ENCODE measurements at regions not wholly inside any gene's neighbourhood (a gene's known extent, or its start where the extent isn't known, plus 50 kb on each side); places are given as distances from the start of the nearest gene placed in this dataset.

- Mint-ChIP-seq H3K27ac (no peak overlapping the region), H3K27me3 (no peaks in the 10 kb centered on the region), H3K36me3 (no peaks in the 10 kb centered on the region), H3K4me1 (ENCODE audit: low read depth in 2 of 2) (no peaks in the 10 kb centered on the region), H3K9me3 (peaks cover 5% of the 10 kb centered on the region), H3K4me3 (no peak overlapping the region)
- DNase-seq (ENCODE audit: low spot score) (no peak), ATAC-seq (no peak)
These were observed 530.7 kb upstream of the SLITRK1 start for GRCh38 chr13:84413016-84413415.

GRCh38 chr13:84405286-84405685, 523.0 kb upstream of the SLITRK1 start:
- H3K27me3 Mint-ChIP-seq, result no peaks in the 10 kb centered on the region
- peaks cover 8% of the 10 kb centered on the region for H3K9me3 Mint-ChIP-seq
- DNase-seq (ENCODE audit: low spot score), result no peak
- ATAC-seq, result no peak
- H3K4me1 Mint-ChIP-seq (ENCODE audit: low read depth in 2 of 2), result no peaks in the 10 kb centered on the region
- H3K27ac Mint-ChIP-seq, result no peak overlapping the region
- peaks cover 4% of the 10 kb centered on the region for H3K36me3 Mint-ChIP-seq
- no peak overlapping the region for H3K4me3 Mint-ChIP-seq

- H3K27me3 Mint-ChIP-seq, result no peaks in the 10 kb centered on the region
- H3K36me3 Mint-ChIP-seq, result no peaks in the 10 kb centered on the region
- no peak for DNase-seq (ENCODE audit: low spot score)
- peaks cover 6% of the 10 kb centered on the region for H3K9me3 Mint-ChIP-seq
- no peak overlapping the region for H3K4me3 Mint-ChIP-seq
- no peak overlapping the region for H3K27ac Mint-ChIP-seq
- ATAC-seq, result no peak
- no peaks in the 10 kb centered on the region for H3K4me1 Mint-ChIP-seq (ENCODE audit: low read depth in 2 of 2)
These were observed 518.4 kb upstream of the SLITRK1 start for GRCh38 chr13:84400706-84401105.

- DNase-seq (ENCODE audit: low spot score) (no peak), ATAC-seq (no peak)
- peaks cover 18% of the 10 kb centered on the region for H3K9me3 Mint-ChIP-seq
- H3K27ac Mint-ChIP-seq, result no peak overlapping the region
- H3K27me3 Mint-ChIP-seq, result no peaks in the 10 kb centered on the region
- no peak overlapping the region for H3K4me3 Mint-ChIP-seq
- peaks cover 5% of the 10 kb centered on the region for H3K36me3 Mint-ChIP-seq
- H3K4me1 Mint-ChIP-seq (ENCODE audit: low read depth in 2 of 2), result no peaks in the 10 kb centered on the region
These were observed 517.2 kb upstream of the SLITRK1 start for GRCh38 chr13:84399320-84400085.

- Mint-ChIP-seq H3K4me1 (ENCODE audit: low read depth in 2 of 2) (no peaks in the 10 kb centered on the region), H3K36me3 (peaks cover 5% of the 10 kb centered on the region), H3K4me3 (no peak overlapping the region), H3K27me3 (no peaks in the 10 kb centered on the region), H3K9me3 (peaks cover 36% of the 10 kb centered on the region), H3K27ac (no peak overlapping the region)
- ATAC-seq (no peak), DNase-seq (ENCODE audit: low spot score) (no peak)
These were observed 511.8 kb upstream of the SLITRK1 start for GRCh38 chr13:84393981-84394625.

GRCh38 chr13:84380866-84381265, 498.6 kb upstream of the SLITRK1 start:
- H3K4me3 Mint-ChIP-seq, result no peak overlapping the region
- no peak overlapping the region for H3K27ac Mint-ChIP-seq
- DNase-seq (ENCODE audit: low spot score) (no peak), ATAC-seq (no peak)
- H3K36me3 Mint-ChIP-seq, result no peaks in the 10 kb centered on the region
- peaks cover 15% of the 10 kb centered on the region for H3K9me3 Mint-ChIP-seq
- H3K4me1 Mint-ChIP-seq (ENCODE audit: low read depth in 2 of 2), result no peaks in the 10 kb centered on the region
- no peaks in the 10 kb centered on the region for H3K27me3 Mint-ChIP-seq

- H3K4me1 Mint-ChIP-seq (ENCODE audit: low read depth in 2 of 2), result no peaks in the 10 kb centered on the region
- DNase-seq (ENCODE audit: low spot score), result no peak
- H3K27me3 Mint-ChIP-seq, result no peaks in the 10 kb centered on the region
- H3K4me3 Mint-ChIP-seq, result no peak overlapping the region
- ATAC-seq, result no peak
- no peaks in the 10 kb centered on the region for H3K36me3 Mint-ChIP-seq
- no peak overlapping the region for H3K27ac Mint-ChIP-seq
- peaks cover 10% of the 10 kb centered on the region for H3K9me3 Mint-ChIP-seq
These were observed 494.8 kb upstream of the SLITRK1 start for GRCh38 chr13:84377106-84377505.

GRCh38 chr13:84366506-84366905, 484.2 kb upstream of the SLITRK1 start:
- Mint-ChIP-seq H3K36me3 (no peaks in the 10 kb centered on the region), H3K27ac (no peak overlapping the region), H3K4me3 (no peak overlapping the region), H3K9me3 (peaks cover 6% of the 10 kb centered on the region), H3K4me1 (ENCODE audit: low read depth in 2 of 2) (no peaks in the 10 kb centered on the region), H3K27me3 (no peaks in the 10 kb centered on the region)
- DNase-seq (ENCODE audit: low spot score), result no peak
- ATAC-seq, result no peak

GRCh38 chr13:84362777-84363176, 480.5 kb upstream of the SLITRK1 start:
- Mint-ChIP-seq H3K4me1 (ENCODE audit: low read depth in 2 of 2) (no peaks in the 10 kb centered on the region), H3K27me3 (no peaks in the 10 kb centered on the region), H3K4me3 (no peak overlapping the region), H3K27ac (no peak overlapping the region), H3K9me3 (peaks cover 6% of the 10 kb centered on the region), H3K36me3 (no peaks in the 10 kb centered on the region)
- DNase-seq (ENCODE audit: low spot score) (no peak), ATAC-seq (no peak)

- H3K4me3 Mint-ChIP-seq, result no peak overlapping the region
- no peaks in the 10 kb centered on the region for H3K36me3 Mint-ChIP-seq
- ATAC-seq (no peak), DNase-seq (ENCODE audit: low spot score) (no peak)
- no peaks in the 10 kb centered on the region for H3K4me1 Mint-ChIP-seq (ENCODE audit: low read depth in 2 of 2)
- no peaks in the 10 kb centered on the region for H3K27me3 Mint-ChIP-seq
- H3K27ac Mint-ChIP-seq, result no peak overlapping the region
- no peaks in the 10 kb centered on the region for H3K9me3 Mint-ChIP-seq
These were observed 478.5 kb upstream of the SLITRK1 start for GRCh38 chr13:84360822-84361221.

GRCh38 chr13:84358601-84359000, 476.3 kb upstream of the SLITRK1 start:
- H3K36me3 Mint-ChIP-seq, result no peaks in the 10 kb centered on the region
- H3K4me1 Mint-ChIP-seq (ENCODE audit: low read depth in 2 of 2), result no peaks in the 10 kb centered on the region
- DNase-seq (ENCODE audit: low spot score) (no peak), ATAC-seq (no peak)
- no peak overlapping the region for H3K4me3 Mint-ChIP-seq
- H3K9me3 Mint-ChIP-seq, result no peaks in the 10 kb centered on the region
- H3K27ac Mint-ChIP-seq, result no peak overlapping the region
- H3K27me3 Mint-ChIP-seq, result no peaks in the 10 kb centered on the region

GRCh38 chr13:84352946-84353345, 470.7 kb upstream of the SLITRK1 start:
- H3K27me3 Mint-ChIP-seq, result no peaks in the 10 kb centered on the region
- no peaks in the 10 kb centered on the region for H3K4me1 Mint-ChIP-seq (ENCODE audit: low read depth in 2 of 2)
- DNase-seq (ENCODE audit: low spot score) (no peak), ATAC-seq (no peak)
- H3K36me3 Mint-ChIP-seq, result no peaks in the 10 kb centered on the region
- H3K4me3 Mint-ChIP-seq, result no peak overlapping the region
- H3K27ac Mint-ChIP-seq, result no peak overlapping the region
- peaks cover 8% of the 10 kb centered on the region for H3K9me3 Mint-ChIP-seq

- H3K9me3 Mint-ChIP-seq, result peaks cover 8% of the 10 kb centered on the region
- H3K36me3 Mint-ChIP-seq, result no peaks in the 10 kb centered on the region
- no peaks in the 10 kb centered on the region for H3K27me3 Mint-ChIP-seq
- DNase-seq (ENCODE audit: low spot score) (no peak), ATAC-seq (no peak)
- H3K27ac Mint-ChIP-seq, result no peak overlapping the region
- no peaks in the 10 kb centered on the region for H3K4me1 Mint-ChIP-seq (ENCODE audit: low read depth in 2 of 2)
- no peak overlapping the region for H3K4me3 Mint-ChIP-seq
These were observed 457.2 kb upstream of the SLITRK1 start for GRCh38 chr13:84339456-84339855.

- H3K4me1 Mint-ChIP-seq (ENCODE audit: low read depth in 2 of 2), result no peaks in the 10 kb centered on the region
- no peak for DNase-seq (ENCODE audit: low spot score)
- no peaks in the 10 kb centered on the region for H3K36me3 Mint-ChIP-seq
- no peaks in the 10 kb centered on the region for H3K9me3 Mint-ChIP-seq
- H3K4me3 Mint-ChIP-seq, result no peak overlapping the region
- no peaks in the 10 kb centered on the region for H3K27me3 Mint-ChIP-seq
- H3K27ac Mint-ChIP-seq, result no peak overlapping the region
- no peak for ATAC-seq
These were observed 450.1 kb upstream of the SLITRK1 start for GRCh38 chr13:84332346-84332745.

- H3K4me1 Mint-ChIP-seq (ENCODE audit: low read depth in 2 of 2), result no peaks in the 10 kb centered on the region
- DNase-seq (ENCODE audit: low spot score) (no peak), ATAC-seq (no peak)
- H3K4me3 Mint-ChIP-seq, result no peak overlapping the region
- no peaks in the 10 kb centered on the region for H3K27me3 Mint-ChIP-seq
- H3K27ac Mint-ChIP-seq, result no peak overlapping the region
- peaks cover 3% of the 10 kb centered on the region for H3K9me3 Mint-ChIP-seq
- no peaks in the 10 kb centered on the region for H3K36me3 Mint-ChIP-seq
These were observed 433.3 kb upstream of the SLITRK1 start for GRCh38 chr13:84315527-84315926.
